Loucy (cell line): ENCODE measurements at regions not wholly inside any gene's neighbourhood (a gene's known extent, or its start where the extent isn't known, plus 50 kb on each side); places are given as distances from the start of the nearest gene placed in this dataset.
A peak's percentile ranks its signal among the peaks of the same experiment; 100 is the strongest.

Source experiments
- H2AFZ ChIP-seq: fragments of 200-600 bp; sonication (generic); 2 replicates; pipeline ENCODE4 v1.6.0; 2016; ENCODE audit warnings: antibody characterized with exemption, mild to moderate bottlenecking, low read length, moderate library complexity
- H3F3A ChIP-seq: fragments of 200-600 bp; 2 replicates; pipeline ENCODE4 v1.6.0; 2016; ENCODE audit warnings: antibody characterized with exemption, low read depth, mild to moderate bottlenecking
- H3K27me3 ChIP-seq: fragments of 200-600 bp; sonication (generic); 2 replicates; pipeline ENCODE4 v1.6.1; 2014; ENCODE audit warnings: low read length, mild to moderate bottlenecking; ENCODE audit not compliant: insufficient read depth, poor library complexity, severe bottlenecking
- H3K36me3 ChIP-seq: fragments of 200-600 bp; sonication (generic); 2 replicates; pipeline ENCODE4 v1.6.1; 2016; ENCODE audit warnings: low read length; ENCODE audit not compliant: insufficient read depth
- H3K4me1 ChIP-seq: fragments of 200-600 bp; sonication (generic); 2 replicates; pipeline ENCODE4 v1.5.1; 2014; ENCODE audit warnings: low read length, mild to moderate bottlenecking; ENCODE audit not compliant: insufficient read depth, poor library complexity, severe bottlenecking
- H3K4me2 ChIP-seq: fragments of 200-600 bp; sonication (generic); 2 replicates; pipeline ENCODE4 v1.6.0; 2014; ENCODE audit warnings: antibody characterized with exemption, low read length, low read depth, mild to moderate bottlenecking; ENCODE audit not compliant: poor library complexity, severe bottlenecking
- H3K4me3 ChIP-seq: fragments of 200-600 bp; sonication (generic); 2 replicates; pipeline ENCODE4 v1.5.1; 2014; ENCODE audit warnings: low read length, mild to moderate bottlenecking, mixed read lengths; ENCODE audit not compliant: poor library complexity, severe bottlenecking
- H3K79me2 ChIP-seq: fragments of 200-600 bp; sonication (generic); 2 replicates; pipeline ENCODE4 v1.6.1; 2014; ENCODE audit warnings: low read length; ENCODE audit not compliant: insufficient read depth
- H3K9ac ChIP-seq: fragments of 200-600 bp; sonication (generic); 2 replicates; pipeline ENCODE4 v1.6.0; 2014; ENCODE audit warnings: mild to moderate bottlenecking, low read depth, low read length, moderate library complexity; ENCODE audit not compliant: poor library complexity, severe bottlenecking
- H3K9me2 ChIP-seq: fragments of 200-600 bp; sonication (generic); replicated peaks from 2 replicates; pipeline ENCODE4 v1.6.1; 2016; ENCODE audit warnings: low read depth, low read length, mixed read lengths
- H3K9me3 ChIP-seq: fragments of 200-600 bp; sonication (generic); 2 replicates; pipeline ENCODE4 v1.6.1; 2014; ENCODE audit warnings: mild to moderate bottlenecking, antibody characterized with exemption, low read length, low read depth; ENCODE audit not compliant: insufficient read depth
- H4K20me1 ChIP-seq: fragments of 200-600 bp; sonication (generic); 2 replicates; pipeline ENCODE4 v1.6.0; 2014; ENCODE audit warnings: antibody characterized with exemption, low read length, mild to moderate bottlenecking; ENCODE audit not compliant: insufficient read depth, poor library complexity, severe bottlenecking
- CTCF ChIP-seq: fragments of 200-600 bp; sonication (generic); conservative IDR thresholded peaks from 2 replicates; pipeline ENCODE4 v1.5.1; 2014; ENCODE audit warnings: mild to moderate bottlenecking, antibody characterized with exemption, low read length
- EZH2phosphoT487 ChIP-seq: fragments of 200-600 bp; IDR thresholded peaks from 2 replicates; pipeline ENCODE4 v1.6.1; 2018; ENCODE audit warnings: antibody characterized with exemption, mild to moderate bottlenecking, moderate library complexity, borderline replicate concordance

- H2AFZ ChIP-seq: no peak overlapping the region
- H3K4me2 ChIP-seq: no peak overlapping the region
- H3K9ac ChIP-seq: no peak overlapping the region
- H4K20me1 ChIP-seq: no peaks in the 10 kb centered on the region
- no peaks in the 10 kb centered on the region for H3K9me3 ChIP-seq
- H3K79me2 ChIP-seq: no peaks in the 10 kb centered on the region
- no peak overlapping the region for H3K4me3 ChIP-seq
- no peak for TF ChIP-seq EZH2phosphoT487
- H3K9me2 ChIP-seq: no peaks in the 10 kb centered on the region
- no peaks in the 10 kb centered on the region for H3K4me1 ChIP-seq
- H3F3A ChIP-seq: no peaks in the 10 kb centered on the region
- H3K36me3 ChIP-seq: no peaks in the 10 kb centered on the region
- no peaks in the 10 kb centered on the region for H3K27me3 ChIP-seq
Observed at GRCh38 chr4:130698251-130698650, 1602.3 kb downstream of the C4orf33 start.

- Histone ChIP-seq H3K4me2 (no peak overlapping the region), H3K4me3 (no peak overlapping the region), H3K9me3 (no peaks in the 10 kb centered on the region), H4K20me1 (no peaks in the 10 kb centered on the region), H3K79me2 (no peaks in the 10 kb centered on the region), H3K4me1 (no peaks in the 10 kb centered on the region), H2AFZ (no peak overlapping the region), H3K9ac (no peak overlapping the region), H3K27me3 (no peaks in the 10 kb centered on the region), H3F3A (no peaks in the 10 kb centered on the region), H3K36me3 (no peaks in the 10 kb centered on the region), H3K9me2 (no peaks in the 10 kb centered on the region)
- TF ChIP-seq CTCF: no peak
- TF ChIP-seq EZH2phosphoT487: no peak
Observed at GRCh38 chr4:130699004-130699403, 1603.1 kb downstream of the C4orf33 start.

GRCh38 chr4:130703211-130703935, 1607.4 kb downstream of the C4orf33 start:
- TF ChIP-seq EZH2phosphoT487: no peak
- no peak for TF ChIP-seq CTCF
- Histone ChIP-seq H3K4me3 (no peak overlapping the region), H3K79me2 (no peaks in the 10 kb centered on the region), H3K4me2 (no peak overlapping the region), H3K9ac (no peak overlapping the region), H3K27me3 (no peaks in the 10 kb centered on the region), H2AFZ (no peak overlapping the region), H3K4me1 (no peaks in the 10 kb centered on the region), H3K36me3 (no peaks in the 10 kb centered on the region), H3K9me2 (no peaks in the 10 kb centered on the region), H3F3A (no peaks in the 10 kb centered on the region), H4K20me1 (no peaks in the 10 kb centered on the region), H3K9me3 (no peaks in the 10 kb centered on the region)

- H3K36me3 ChIP-seq: no peaks in the 10 kb centered on the region
- no peaks in the 10 kb centered on the region for H3F3A ChIP-seq
- H4K20me1 ChIP-seq: no peaks in the 10 kb centered on the region
- no peak overlapping the region for H2AFZ ChIP-seq
- no peaks in the 10 kb centered on the region for H3K9me3 ChIP-seq
- no peaks in the 10 kb centered on the region for H3K79me2 ChIP-seq
- TF ChIP-seq EZH2phosphoT487 (no peak), CTCF (peak; percentile 31; the same call in 1 of the 2 replicates)
- H3K4me2 ChIP-seq: no peak overlapping the region
- H3K4me1 ChIP-seq: no peaks in the 10 kb centered on the region
- no peak overlapping the region for H3K9ac ChIP-seq
- no peaks in the 10 kb centered on the region for H3K27me3 ChIP-seq
- H3K4me3 ChIP-seq: no peak overlapping the region
- no peaks in the 10 kb centered on the region for H3K9me2 ChIP-seq
Observed at GRCh38 chr4:130705023-130705422, 1609.1 kb downstream of the C4orf33 start.
